GM21786 (cell line): ENCODE measurements at regions not wholly inside any gene's neighbourhood (a gene's known extent, or its start where the extent isn't known, plus 50 kb on each side); places are given as distances from the start of the nearest gene placed in this dataset.

Experiments
- ATAC-seq: cut with Tn5 transposase; IDR thresholded peaks from one replicate; pipeline ENCODE4 v1.9.1; 2021; ENCODE audit not compliant: unreplicated experiment

DNA sequence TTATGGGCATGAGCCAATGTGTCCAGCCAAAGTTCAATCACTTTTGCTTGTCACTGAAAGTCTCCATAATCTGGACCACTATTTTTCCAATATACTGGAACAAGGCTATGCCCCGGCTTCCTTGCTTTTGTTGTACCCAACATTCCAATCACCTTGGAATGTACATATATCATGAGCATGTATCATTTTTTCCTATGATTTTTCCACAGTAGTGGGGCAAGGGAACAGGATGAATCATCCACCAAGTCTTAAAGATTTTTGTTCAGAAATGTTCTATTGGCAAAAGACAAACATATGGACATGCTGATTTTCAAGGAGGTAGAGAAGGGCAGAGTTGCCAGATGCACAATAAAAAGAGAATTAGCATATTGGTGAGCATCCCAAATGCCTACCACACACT lies 548.1 kb upstream of the INTU start:
- no peak for ATAC-seq

DNA sequence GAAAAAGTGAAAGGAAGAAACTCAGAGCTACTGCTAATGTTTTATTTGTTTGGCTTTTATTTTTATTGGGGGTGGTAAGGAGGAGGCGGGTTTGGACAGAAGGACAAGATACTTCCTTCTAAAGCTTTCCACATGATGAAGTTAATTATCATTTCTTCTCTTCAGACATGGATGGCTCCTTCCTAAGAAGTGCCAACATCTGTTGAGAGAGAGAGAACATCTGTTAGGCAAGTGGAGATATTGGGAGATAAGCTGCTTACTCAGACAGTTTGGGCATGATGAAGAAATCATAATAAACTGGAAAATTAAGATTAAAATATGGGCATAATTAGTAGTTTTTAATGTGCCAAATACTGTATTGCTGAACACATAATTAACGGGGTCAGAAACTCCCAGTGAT lies 535.7 kb upstream of the INTU start:
- ATAC-seq = no peak

GRCh38 chr4:127102361-127102760 lies 530.4 kb upstream of the INTU start:
- no peak for ATAC-seq

- ATAC-seq = no peak
These were observed 529.1 kb upstream of the INTU start for GRCh38 chr4:127103681-127104115.

DNA sequence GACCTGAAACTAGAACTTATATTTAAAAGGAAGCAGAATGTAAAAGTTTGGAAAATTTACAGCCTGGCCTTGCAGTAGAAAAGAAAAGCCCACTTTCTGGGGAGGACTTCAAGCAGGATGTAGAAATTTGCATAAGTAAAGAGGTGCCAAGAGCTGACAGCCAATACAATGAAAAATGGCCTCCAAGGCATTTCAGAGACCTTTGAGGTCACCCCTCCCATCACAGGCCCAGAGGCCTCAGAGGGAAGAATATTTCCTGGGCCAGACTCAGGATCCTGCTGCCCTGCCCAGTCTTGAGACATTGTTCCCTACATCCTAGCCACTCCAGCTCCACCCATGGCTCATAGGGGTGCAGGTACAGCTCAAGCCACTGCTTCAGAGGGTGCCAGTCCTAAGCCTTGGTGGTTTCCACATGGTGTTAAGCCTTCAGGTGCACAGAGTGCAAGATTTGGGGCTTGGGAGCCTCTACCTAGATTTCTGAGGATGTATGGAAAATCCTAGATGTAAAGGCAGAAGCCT lies 518.9 kb upstream of the INTU start:
- ATAC-seq = no peak

- ATAC-seq = no peak
These were observed 514.1 kb upstream of the INTU start for GRCh38 chr4:127118681-127119080.

GRCh38 chr4:127120441-127121090 lies 512.2 kb upstream of the INTU start:
- no peak for ATAC-seq

DNA sequence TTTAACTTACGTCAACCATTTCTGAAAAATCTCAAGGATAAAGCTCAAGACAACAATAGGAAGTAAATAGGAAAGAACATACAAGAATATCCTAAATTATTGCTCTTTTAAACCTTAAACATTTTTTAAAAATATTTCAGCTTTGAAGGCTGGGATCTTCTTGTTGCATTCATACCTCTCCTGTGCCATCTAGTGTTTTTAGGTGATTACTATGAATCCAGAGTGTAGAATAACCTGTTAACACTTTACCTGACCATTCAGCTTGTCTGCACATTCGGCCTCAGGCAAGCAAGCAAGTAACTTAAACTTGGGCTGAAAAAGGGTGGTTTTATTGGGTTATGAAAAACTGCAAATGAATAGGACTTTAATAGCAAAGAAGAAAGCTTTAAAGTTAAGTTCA lies 507.8 kb upstream of the INTU start:
- no peak for ATAC-seq

DNA sequence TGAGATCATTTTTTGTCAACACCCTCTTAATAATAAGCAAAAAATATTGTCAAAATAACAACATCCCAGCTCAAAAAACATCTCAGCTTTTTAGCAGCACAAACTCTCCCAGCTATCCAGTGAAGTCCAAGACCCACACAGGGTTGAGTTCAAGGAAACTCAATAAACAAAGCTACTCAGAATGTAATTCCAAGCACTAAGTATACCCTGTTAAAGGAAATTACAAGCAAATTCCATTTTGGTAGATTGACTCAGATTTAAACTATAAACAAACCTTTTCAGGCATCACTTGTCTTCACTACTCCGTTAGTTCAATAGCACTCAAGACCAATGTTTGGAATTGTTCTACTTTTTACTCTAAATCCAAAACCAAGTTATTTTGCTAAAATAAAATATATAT lies 506.0 kb upstream of the INTU start:
- ATAC-seq = no peak

DNA sequence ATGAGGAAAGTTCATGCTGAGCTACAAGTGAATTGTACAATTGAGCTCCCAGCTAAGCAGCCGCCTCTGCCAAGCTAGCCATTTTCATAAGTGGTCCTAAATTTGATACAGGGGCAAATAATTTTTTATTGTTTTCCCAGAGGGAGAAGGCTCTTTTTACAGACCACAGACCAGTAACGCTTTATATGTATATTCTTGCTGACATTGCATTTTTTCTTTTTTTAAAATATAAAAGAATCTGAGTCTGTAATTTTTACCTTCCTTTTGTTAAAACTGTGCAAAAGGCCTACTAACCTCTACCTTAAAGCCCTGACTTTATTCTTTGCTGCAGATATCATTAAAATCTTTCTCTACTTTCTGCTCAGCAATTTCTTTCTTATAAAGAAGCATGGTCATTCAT lies 501.2 kb upstream of the INTU start:
- no peak for ATAC-seq

DNA sequence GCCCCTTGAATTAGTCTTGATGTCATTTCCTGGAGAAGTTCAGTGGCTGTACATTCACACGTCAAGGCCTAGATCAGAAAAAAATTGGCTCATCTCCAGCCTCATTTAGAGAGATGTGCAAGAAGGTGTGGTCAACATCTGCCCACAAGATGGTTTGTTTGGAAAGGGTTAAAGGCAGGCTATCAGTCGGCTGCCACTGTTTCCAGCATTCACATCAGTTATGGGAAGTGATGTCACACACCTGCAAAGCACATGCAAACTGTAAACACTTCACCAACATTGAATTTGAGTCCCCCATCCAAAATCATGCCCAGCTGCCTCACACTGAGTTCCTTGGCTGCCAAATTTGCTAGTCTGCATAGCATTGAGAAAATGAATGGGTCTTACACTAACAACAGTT lies 498.3 kb upstream of the INTU start:
- ATAC-seq = no peak

DNA sequence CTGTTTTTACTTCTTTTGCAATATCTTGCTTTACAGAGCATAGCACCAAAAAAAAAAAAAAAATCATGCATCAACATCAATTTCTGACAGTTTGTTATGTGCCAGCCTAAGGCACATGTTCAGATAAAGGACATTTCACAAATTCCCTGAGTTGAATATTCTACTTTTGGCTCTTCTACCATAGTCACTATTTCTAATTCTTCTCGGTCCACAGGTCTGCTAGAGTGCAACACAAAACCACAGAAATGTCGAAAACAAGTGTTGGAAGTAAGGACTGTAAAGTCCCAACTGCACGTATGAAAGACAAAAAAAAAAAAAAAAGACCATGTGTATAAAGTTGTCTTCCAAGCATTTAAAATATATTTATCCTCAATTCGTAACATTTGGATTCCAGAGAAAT lies 494.2 kb upstream of the INTU start:
- no peak for ATAC-seq

DNA sequence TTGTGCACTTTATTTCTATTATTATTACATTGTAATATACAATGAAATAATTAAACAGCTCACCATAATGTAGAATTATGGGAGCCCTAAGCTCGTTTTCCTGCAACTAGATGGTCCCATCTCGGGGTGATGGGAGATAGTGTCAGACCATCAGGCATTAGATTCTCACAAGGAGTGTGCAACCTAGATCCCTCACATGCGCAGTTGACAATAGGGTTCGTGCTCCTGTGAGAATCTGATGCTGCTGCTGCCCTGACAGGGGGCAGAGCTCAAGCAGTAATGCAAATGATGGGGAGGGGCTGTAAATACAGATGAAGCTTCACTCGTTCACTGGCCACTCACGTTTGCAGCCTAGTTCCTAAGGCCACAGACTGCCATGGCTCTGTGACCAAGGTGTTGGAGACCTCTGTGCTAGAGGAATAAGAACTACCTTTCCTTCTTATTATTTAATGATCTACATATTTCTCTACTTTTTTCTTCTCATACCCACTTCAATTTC lies 492.9 kb upstream of the INTU start:
- no peak for ATAC-seq

DNA sequence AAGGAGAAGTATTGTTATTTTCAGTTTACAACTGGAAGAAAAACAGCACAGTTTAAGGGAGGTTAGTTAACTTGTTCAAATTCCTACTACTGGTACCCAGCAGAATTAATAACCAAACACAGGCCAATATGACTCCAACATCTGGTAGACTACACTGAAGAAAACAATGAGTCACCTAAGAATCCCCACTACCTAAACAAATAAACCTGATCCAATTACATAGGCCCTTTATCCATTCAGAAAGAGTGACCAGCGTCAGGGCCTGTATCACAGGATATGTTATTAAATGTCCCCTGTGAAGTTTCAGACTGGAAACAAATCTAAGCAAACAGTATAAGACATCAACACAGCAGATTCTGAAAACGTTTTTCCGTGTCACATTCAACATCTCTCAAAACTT lies 492.5 kb upstream of the INTU start:
- ATAC-seq = no peak

GRCh38 chr4:127141856-127142255 lies 490.9 kb upstream of the INTU start:
- no peak for ATAC-seq

- no peak for ATAC-seq
These were observed 489.1 kb upstream of the INTU start for GRCh38 chr4:127143460-127144195.

DNA sequence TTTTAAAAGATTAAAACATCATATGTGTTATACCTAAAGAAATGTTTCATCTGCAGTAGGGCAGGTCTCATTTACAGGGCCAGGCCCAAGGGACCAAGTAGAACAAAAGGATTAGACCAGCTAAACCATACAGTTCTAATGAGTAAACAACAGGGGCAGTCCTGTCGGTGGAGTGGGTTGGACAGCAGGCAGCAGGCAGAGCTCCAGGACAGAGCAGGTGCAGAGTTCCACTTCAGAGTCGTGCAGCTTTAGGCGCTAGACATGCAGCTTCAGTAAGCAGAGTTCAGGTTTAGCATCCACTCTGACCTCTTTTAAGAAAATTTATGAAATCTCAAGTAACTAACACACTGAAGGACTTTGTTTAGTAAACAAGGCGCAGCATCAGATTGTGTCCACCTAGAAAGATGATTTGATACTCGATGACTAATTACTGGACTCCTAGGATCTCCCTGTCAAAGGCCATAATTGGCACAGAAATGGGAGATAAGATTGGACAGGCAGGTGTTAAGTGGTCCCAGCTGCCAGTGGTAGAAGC lies 487.7 kb upstream of the INTU start:
- no peak for ATAC-seq

DNA sequence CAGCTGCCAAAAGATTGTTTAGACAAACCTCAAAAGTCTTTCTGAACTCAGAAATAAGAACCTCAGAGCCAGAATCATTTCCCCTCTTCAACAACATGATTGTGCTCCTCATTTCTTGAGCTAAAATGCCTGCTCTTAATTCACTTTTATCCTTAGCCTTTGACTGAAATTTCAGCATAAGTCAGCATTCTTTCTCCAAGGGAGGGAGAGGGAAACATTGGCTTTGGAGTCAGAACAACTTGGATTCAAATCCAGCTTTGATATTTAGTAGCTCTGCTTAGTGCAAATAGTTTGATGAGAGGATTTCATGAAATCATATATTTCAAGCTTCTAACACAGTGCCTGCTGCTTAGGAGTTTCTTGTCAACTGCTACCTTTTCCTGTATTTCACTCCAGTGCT lies 484.6 kb upstream of the INTU start:
- no peak for ATAC-seq

DNA sequence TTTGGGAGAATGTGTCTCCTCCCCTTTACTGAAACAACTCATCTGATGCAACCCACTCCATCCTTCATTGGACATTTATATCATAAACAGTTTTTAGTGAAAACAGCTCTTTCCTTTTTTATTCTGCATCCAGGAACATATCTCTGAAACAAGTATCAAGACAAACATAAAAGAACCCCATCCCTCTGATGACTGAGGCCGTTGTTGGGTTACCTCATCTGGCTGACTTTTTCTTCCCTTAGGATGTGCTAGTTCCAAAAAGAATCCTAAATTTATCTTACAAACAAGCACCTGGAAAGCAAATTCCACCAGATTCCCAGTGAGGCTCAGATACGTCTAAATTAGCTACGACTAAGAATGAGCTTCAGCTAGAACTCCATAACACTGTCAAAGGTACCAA lies 483.7 kb upstream of the INTU start:
- no peak for ATAC-seq

- no peak for ATAC-seq
These were observed 480.8 kb upstream of the INTU start for GRCh38 chr4:127151941-127152340.

GRCh38 chr4:127155116-127155515 lies 477.6 kb upstream of the INTU start:
- no peak for ATAC-seq

DNA sequence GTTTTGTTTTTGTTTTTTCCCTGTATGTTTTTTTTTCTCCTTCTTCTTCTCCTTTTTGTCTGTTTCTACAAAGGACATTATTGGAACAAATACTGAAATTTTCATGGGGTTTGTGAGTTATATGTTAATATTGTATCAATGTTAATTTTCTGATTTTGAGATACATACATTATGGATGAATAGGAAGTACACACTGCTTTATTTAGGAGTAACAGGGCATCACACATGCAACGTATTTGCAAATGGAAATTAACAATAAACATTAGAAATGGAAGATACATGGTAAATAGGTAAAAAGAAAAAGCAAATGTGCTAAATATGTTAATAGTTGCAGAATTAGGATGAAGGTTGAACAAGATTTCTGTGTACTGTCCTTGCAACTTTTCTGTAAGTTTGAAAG lies 477.2 kb upstream of the INTU start:
- ATAC-seq = no peak
